HL-60 (cell line): ENCODE measurements at regions not wholly inside any gene's neighbourhood (a gene's known extent, or its start where the extent isn't known, plus 50 kb on each side); places are given as distances from the start of the nearest gene placed in this dataset.

ENCODE experiments used
- DNase-seq, 2 experiments: peaks; one replicate each; pipeline ENCODE4 v3.0.0-alpha.2; 2010 to 2020; ENCODE audit warnings: low read depth in 1 of 2, low spot score in 1 of 2
- H3K27ac ChIP-seq: fragments of 250-450 bp; sonication (Bioruptor Pico); replicated peaks from 2 replicates; pipeline ENCODE4 v1.5.1; 2020; ENCODE audit warnings: mild to moderate bottlenecking, moderate library complexity
- H3K27me3 ChIP-seq: fragments of 250-450 bp; sonication (Bioruptor Pico); 2 replicates; pipeline ENCODE4 v1.5.1; 2021; ENCODE audit warnings: mild to moderate bottlenecking, moderate library complexity; ENCODE audit not compliant: insufficient read depth, poor library complexity, severe bottlenecking
- H3K4me3 ChIP-seq: replicated peaks from 2 replicates; pipeline ENCODE4 v1.5.1; 2011; ENCODE audit warnings: mild to moderate bottlenecking, control low read depth, low read length; ENCODE audit not compliant: insufficient read depth
- GABPA ChIP-seq: IDR thresholded peaks from 2 replicates; pipeline ENCODE4 v1.6.1; 2012; ENCODE audit warnings: low read depth
- POLR2AphosphoS5 ChIP-seq: IDR thresholded peaks from 2 replicates; pipeline ENCODE4 v1.6.1; 2012; ENCODE audit warnings: low read depth
- TF ChIP-seq, protein P1 (sequence below): IDR thresholded peaks from one replicate; pipeline ENCODE4 v1.5.1; 2011; ENCODE audit warnings: low read length, control low read depth, inconsistent platforms; ENCODE audit not compliant: insufficient read depth
- TF ChIP-seq, protein P2 (sequence below): IDR thresholded peaks from 2 replicates; pipeline ENCODE4 v1.6.1; 2012; ENCODE audit warnings: low read depth; ENCODE audit not compliant: insufficient replicate concordance

DNA sequence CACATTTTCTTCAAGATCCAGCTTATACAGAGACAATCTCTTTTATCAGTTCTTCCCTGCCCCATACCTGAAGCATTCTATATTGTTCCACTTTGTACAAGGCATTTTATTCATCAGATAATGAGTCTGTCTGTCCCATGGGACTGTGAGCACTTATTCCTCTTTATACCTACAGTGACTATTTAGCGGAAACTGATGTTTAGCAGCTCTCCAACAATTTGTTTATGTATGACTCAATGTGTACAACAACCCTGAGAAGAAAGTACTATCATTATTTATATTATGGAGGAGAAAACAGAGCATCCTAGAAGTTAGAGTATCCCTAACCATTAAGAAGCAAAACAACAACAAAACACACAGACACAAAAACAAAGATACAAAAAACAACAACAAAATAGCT lies 306.5 kb downstream of the PRDM5 start:
- no peak for DNase-seq
- Histone ChIP-seq H3K27me3 (no peaks in the 10 kb centered on the region), H3K4me3 (no peak overlapping the region), H3K27ac (no peak overlapping the region)
- TF ChIP-seq, protein P1, sequence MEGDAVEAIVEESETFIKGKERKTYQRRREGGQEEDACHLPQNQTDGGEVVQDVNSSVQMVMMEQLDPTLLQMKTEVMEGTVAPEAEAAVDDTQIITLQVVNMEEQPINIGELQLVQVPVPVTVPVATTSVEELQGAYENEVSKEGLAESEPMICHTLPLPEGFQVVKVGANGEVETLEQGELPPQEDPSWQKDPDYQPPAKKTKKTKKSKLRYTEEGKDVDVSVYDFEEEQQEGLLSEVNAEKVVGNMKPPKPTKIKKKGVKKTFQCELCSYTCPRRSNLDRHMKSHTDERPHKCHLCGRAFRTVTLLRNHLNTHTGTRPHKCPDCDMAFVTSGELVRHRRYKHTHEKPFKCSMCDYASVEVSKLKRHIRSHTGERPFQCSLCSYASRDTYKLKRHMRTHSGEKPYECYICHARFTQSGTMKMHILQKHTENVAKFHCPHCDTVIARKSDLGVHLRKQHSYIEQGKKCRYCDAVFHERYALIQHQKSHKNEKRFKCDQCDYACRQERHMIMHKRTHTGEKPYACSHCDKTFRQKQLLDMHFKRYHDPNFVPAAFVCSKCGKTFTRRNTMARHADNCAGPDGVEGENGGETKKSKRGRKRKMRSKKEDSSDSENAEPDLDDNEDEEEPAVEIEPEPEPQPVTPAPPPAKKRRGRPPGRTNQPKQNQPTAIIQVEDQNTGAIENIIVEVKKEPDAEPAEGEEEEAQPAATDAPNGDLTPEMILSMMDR = no peak
- TF ChIP-seq, protein P2, sequence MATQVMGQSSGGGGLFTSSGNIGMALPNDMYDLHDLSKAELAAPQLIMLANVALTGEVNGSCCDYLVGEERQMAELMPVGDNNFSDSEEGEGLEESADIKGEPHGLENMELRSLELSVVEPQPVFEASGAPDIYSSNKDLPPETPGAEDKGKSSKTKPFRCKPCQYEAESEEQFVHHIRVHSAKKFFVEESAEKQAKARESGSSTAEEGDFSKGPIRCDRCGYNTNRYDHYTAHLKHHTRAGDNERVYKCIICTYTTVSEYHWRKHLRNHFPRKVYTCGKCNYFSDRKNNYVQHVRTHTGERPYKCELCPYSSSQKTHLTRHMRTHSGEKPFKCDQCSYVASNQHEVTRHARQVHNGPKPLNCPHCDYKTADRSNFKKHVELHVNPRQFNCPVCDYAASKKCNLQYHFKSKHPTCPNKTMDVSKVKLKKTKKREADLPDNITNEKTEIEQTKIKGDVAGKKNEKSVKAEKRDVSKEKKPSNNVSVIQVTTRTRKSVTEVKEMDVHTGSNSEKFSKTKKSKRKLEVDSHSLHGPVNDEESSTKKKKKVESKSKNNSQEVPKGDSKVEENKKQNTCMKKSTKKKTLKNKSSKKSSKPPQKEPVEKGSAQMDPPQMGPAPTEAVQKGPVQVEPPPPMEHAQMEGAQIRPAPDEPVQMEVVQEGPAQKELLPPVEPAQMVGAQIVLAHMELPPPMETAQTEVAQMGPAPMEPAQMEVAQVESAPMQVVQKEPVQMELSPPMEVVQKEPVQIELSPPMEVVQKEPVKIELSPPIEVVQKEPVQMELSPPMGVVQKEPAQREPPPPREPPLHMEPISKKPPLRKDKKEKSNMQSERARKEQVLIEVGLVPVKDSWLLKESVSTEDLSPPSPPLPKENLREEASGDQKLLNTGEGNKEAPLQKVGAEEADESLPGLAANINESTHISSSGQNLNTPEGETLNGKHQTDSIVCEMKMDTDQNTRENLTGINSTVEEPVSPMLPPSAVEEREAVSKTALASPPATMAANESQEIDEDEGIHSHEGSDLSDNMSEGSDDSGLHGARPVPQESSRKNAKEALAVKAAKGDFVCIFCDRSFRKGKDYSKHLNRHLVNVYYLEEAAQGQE = no peak

DNA sequence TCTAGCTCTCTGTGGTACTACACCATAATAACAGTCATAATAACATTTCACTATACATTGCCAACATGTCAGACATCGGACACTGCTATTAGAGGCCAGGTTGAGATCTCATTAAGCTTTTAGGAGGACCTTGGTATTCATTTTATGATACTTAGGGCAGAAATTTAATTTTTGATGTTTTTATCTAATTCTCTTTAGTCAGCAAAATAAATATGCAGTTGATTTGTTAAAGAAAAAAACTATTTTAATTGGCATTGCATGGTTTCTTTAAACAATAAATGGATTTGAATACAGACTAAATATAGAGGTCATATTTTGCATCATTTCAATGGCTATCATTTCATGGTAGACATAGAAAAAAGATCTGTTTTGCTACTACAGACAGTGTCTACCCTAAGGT lies 308.7 kb downstream of the PRDM5 start:
- TF ChIP-seq, protein P1 = no peak
- TF ChIP-seq, protein P2 = no peak
- TF ChIP-seq GABPA (no peak), POLR2AphosphoS5 (no peak)

DNA sequence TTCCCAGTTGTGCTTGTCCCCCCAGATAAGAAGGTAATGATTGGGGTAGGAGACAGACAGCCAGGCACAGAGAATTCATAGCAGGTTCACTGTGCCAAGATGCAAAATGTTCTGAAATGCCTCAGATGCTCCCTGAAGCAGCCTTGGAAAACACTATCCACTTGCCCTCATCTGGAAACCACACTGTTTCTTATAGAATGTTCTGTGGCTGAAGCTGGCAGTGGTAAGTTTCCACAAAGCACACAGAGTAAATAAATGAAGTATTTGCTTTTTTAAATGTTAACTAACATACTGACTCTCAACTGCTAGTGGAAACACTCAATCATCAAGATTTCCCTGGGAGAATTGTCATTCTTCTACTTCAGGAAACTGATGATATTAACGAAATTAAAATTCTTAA lies 311.4 kb downstream of the PRDM5 start:
- DNase-seq = no peak
- H3K27ac ChIP-seq = no peak overlapping the region
- H3K27me3 ChIP-seq = no peaks in the 10 kb centered on the region
- TF ChIP-seq, protein P1 = no peak
- no peak for TF ChIP-seq GABPA
- TF ChIP-seq, protein P2 = no peak
- no peak for TF ChIP-seq POLR2AphosphoS5
- no peak overlapping the region for H3K4me3 ChIP-seq

More for the DNA sequence above, 308.7 kb downstream of the PRDM5 start:
- no peak overlapping the region for H3K27ac ChIP-seq
- H3K4me3 ChIP-seq = no peak overlapping the region
- no peak for DNase-seq
- no peaks in the 10 kb centered on the region for H3K27me3 ChIP-seq
